Stimulated activated CD4-positive, alpha-beta T cell treated with anti-CD3 and anti-CD28 coated beads, Interleukin-2, amount 100 ng/mL, for 4 hours (primary cell): ENCODE measurements at regions not wholly inside any gene's neighbourhood (a gene's known extent, or its start where the extent isn't known, plus 50 kb on each side); places are given as distances from the start of the nearest gene placed in this dataset.

Source experiments
- DNase-seq: peaks from one replicate; pipeline ENCODE4 v3.0.0-alpha.2; 2020; ENCODE audit warnings: low read depth

- DNase-seq = no peak
Measured at GRCh38 chr6:118761645-118762044, 110.3 kb upstream of the CEP85L start.

GRCh38 chr6:118758946-118759345 lies 107.6 kb upstream of the CEP85L start:
- DNase-seq = no peak

GRCh38 chr6:118755941-118756646 lies 104.7 kb upstream of the CEP85L start:
- DNase-seq = no peak

- no peak for DNase-seq
Measured at GRCh38 chr6:118752803-118753202, 101.4 kb upstream of the CEP85L start.

GRCh38 chr6:118751072-118751471 lies 99.7 kb upstream of the CEP85L start:
- no peak for DNase-seq

GRCh38 chr6:118750143-118750542 lies 98.8 kb upstream of the CEP85L start:
- no peak for DNase-seq

GRCh38 chr6:118748311-118749062 lies 97.1 kb upstream of the CEP85L start:
- no peak for DNase-seq

GRCh38 chr6:118746825-118747174 lies 95.4 kb upstream of the CEP85L start:
- DNase-seq = no peak

- no peak for DNase-seq
Measured at GRCh38 chr6:118746145-118746824, 94.9 kb upstream of the CEP85L start.

- no peak for DNase-seq
Measured at GRCh38 chr6:118745156-118745555, 93.8 kb upstream of the CEP85L start.

GRCh38 chr6:118744261-118744941 lies 93.0 kb upstream of the CEP85L start:
- DNase-seq = no peak

GRCh38 chr6:118743746-118744145 lies 92.4 kb upstream of the CEP85L start:
- DNase-seq = no peak

GRCh38 chr6:118740372-118740771 lies 89.0 kb upstream of the CEP85L start:
- no peak for DNase-seq

- no peak for DNase-seq
Measured at GRCh38 chr6:118739696-118740353, 88.4 kb upstream of the CEP85L start.

- no peak for DNase-seq
Measured at GRCh38 chr6:118736440-118736839, 85.0 kb upstream of the CEP85L start.

- DNase-seq = no peak
Measured at GRCh38 chr6:118735320-118735719, 83.9 kb upstream of the CEP85L start.

GRCh38 chr6:118725944-118726343 lies 74.6 kb upstream of the CEP85L start:
- peak; percentile 82 for DNase-seq

- DNase-seq = no peak
Measured at GRCh38 chr6:118724211-118724610, 72.8 kb upstream of the CEP85L start.

- no peak for DNase-seq
Measured at GRCh38 chr6:118722829-118723813, 71.7 kb upstream of the CEP85L start.

- DNase-seq = no peak
Measured at GRCh38 chr6:118720125-118720473, 68.7 kb upstream of the CEP85L start.
